Tibial nerve (tissue), 4 donors: ENCODE measurements at regions not wholly inside any gene's neighbourhood (a gene's known extent, or its start where the extent isn't known, plus 50 kb on each side); places are given as distances from the start of the nearest gene placed in this dataset.

Experiments
- CTCF ChIP-seq, 5 experiments: fragments of 200-600 bp in 3 of 5; fragments of 450-650 bp in 2 of 5; sonication (generic) in 3 of 5; IDR thresholded peaks; one replicate each; pipeline ENCODE4 v1.5.1; 2016 to 2019; ENCODE audit warnings: antibody characterized with exemption in 5 of 5, mild to moderate bottlenecking in 3 of 5, moderate library complexity in 2 of 5
- EP300 ChIP-seq, 2 donors: sonication (generic); formaldehyde crosslinking; IDR thresholded peaks; one replicate each; pipeline ENCODE4 v1.6.1; 2017; ENCODE audit warnings: antibody characterized with exemption in 2 of 2, mild to moderate bottlenecking in 1 of 2
- POLR2A ChIP-seq, 2 donors: fragments of 450-650 bp; IDR thresholded peaks; one replicate each; pipeline ENCODE4 v1.6.1; 2017; ENCODE audit warnings: antibody characterized with exemption in 2 of 2, mild to moderate bottlenecking in 2 of 2, moderate library complexity in 2 of 2

GRCh38 chr9:13586587-13587374 is 307.3 kb upstream of the MPDZ start:
- TF ChIP-seq POLR2A (IDR thresholded peaks at IDR 0.05) (no peak), CTCF (IDR thresholded peaks at IDR 0.05) (no peak), EP300 (IDR thresholded peaks at IDR 0.05) (no peak)
